NCI-H2227 treated with DMSO at 0.1 percent for 48 hours (cell line): ENCODE measurements at regions not wholly inside any gene's neighbourhood (a gene's known extent, or its start where the extent isn't known, plus 50 kb on each side); places are given as distances from the start of the nearest gene placed in this dataset.
"Not testable (repeated sequence)": the region's sequence is repeated elsewhere in the genome, so short reads cannot be mapped to it uniquely, and the experiment has no call there.

Experiments used
- DNase-seq: peaks from one replicate; lab custom pipeline; 2025; lab: John Stamatoyannopoulos, UW

DNA sequence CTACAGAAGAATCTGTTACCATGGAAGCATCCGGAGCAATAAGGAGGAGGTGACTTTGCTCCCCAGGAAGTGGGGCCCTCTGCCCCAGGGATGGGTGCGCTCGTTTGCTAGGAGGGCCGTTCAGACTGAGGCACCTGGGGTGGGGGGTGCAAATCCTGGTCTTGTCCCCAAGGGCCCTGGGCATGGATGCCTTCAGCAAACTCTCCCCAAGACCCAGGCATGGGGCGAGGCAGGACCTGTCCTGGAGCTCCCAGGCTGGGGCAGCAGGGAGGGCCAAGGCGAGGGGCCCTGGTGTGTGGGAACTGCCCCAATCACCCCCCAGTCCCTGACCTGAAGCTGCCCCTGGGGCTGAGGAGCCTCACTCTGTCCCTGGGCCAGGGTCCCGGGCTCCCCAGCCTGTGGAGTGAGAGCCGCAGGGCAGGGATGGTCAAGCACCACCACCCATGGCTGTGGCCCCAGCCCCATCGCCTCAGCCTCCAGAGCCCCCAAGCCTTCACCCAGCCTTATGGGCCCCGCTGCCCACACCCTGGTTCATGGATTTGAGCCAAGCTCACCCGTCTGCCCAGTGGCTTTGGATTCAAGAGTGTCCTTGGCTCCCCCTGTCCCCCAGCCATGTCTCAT lies 240.6 kb upstream of the SGCG start:
- DNase-seq: no peak

DNA sequence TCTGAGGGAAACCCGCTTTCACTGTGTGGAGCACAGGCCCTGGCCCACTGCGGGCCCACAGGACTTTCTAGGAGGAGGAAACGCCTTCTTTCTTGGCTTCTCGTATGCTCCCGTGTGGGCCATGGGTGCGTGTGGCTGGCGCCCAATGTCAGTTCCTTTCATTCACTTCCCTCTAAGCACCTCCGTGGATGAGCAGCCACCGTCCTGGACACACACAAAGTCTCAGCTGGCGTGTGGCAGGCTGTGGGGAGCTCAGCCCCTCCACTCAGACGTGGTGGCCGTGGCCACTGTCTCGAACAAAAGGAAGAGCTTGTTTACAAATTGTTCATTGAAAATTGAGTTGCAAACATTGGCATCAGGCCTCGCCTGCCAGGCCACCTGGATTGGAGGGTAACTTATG lies 240.0 kb upstream of the SGCG start:
- DNase-seq: no peak

DNA sequence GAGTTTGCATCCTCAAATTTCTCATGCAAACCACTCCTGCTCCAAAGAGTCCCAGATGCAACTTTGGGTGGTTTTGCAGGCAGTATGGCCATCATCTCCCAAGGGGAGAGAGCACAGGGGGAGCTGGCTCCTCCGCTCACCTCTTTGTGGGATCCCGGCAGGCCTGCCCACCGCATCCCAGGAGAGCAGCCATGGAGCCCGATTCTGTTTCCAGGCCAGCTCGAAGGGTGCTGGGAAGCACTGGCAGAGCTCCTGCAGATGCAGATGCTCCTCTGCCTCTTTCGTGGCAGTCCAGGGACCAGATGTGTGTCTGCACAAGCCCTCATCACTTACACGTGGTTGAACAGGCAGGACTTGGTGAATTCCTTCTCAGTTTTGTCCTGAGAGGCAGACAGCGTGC lies 239.3 kb upstream of the SGCG start:
- DNase-seq: not testable (repeated sequence)

DNA sequence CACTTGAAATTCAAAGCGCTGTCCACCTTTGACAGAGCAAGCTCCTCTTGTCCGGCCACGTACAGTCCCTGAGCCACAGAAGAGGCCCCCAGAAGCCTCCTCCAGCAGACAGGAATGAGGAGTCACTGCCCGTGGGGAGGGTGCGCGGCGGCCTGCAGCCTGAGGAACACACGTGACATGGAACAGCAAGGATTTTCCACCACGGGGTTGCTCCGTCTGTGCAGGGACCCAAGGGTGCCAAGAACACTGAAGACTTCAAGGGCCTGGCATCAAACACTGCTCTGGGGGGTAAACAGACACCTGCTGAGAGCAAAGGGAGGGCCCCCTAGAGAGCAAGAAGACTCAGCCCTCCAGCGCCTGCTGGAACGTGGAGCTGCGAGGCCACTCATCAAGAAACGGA lies 237.9 kb upstream of the SGCG start:
- DNase-seq: not testable (repeated sequence)

DNA sequence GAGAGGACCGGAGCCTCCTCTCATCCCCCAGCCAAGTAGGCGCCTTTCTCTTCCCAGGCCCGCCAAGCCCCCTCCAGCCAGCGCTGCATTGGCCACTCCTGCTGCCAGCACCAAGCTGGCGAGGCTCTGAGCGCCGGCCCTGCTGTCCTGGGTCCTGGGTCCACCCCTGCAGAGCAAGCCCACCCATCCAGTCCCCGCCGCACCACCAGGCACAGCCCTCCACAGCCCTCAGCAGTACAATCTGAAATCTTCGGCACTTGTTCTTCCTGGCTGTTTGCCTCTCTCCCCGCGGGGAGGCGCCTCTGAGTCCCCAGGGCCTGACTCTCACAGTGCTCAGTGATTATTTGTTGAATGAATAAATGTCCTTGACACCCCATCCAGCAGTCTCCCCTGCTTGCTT lies 236.4 kb upstream of the SGCG start:
- no peak for DNase-seq

DNA sequence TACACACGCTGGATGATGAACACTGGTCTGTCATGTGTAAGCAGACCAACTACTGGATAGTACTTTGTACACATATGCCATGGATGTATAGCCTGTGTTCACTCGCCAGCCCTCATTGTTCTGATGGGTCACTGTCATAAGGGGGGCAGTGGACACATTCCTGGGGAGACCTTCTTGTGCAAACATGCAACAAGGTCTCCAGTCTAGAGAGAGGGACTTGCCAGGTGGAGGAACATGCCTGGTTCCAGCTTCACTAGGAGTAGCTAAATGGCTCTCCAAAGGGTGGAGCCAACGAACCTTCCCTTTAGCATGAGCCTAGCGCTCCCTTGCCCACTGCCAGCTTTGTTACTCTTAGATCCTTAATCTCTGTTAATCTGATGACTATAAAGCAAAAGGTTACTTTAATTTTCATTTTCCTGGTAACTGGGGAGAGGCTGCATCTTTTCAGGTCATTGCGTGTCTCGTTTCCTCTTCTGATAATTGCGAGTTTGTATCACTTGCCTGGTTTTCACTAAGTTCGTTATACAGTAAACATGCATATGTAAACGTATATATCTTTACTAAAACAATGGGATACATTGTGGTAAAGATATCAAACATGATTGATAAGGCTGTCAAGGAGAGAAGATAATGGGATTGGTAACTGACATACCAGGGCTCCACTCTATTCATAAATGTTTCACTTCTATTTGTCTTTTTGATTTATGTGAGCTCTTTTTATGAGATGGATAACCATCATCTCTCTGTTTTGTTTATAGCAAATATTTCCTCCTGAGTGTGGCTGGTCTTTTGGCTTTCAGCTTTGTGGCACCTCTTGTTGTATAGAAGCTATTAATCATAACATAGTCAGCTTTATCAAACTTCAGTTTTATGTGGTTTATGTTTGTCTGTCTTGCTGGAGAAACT lies 235.2 kb upstream of the SGCG start:
- DNase-seq: no peak

DNA sequence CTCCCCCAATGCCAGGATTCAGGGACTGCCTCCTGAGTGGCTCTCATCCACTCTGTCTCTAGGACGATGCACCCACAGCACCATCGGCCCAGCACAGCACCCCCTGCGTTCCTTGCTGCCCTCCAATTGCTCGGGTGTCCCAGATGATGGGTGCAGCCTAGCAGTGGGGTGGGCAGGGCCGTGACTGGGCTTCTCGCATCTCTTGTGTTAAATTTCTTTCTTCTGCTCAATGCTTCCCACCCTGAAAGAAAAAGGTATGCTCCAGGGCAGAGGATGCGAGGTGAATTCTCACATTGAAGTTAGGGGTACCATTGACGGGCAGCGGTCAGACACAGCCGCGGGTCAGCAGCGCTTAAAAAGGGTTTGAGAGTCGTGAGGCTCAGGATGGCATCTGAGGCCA lies 232.4 kb upstream of the SGCG start:
- no peak for DNase-seq

DNA sequence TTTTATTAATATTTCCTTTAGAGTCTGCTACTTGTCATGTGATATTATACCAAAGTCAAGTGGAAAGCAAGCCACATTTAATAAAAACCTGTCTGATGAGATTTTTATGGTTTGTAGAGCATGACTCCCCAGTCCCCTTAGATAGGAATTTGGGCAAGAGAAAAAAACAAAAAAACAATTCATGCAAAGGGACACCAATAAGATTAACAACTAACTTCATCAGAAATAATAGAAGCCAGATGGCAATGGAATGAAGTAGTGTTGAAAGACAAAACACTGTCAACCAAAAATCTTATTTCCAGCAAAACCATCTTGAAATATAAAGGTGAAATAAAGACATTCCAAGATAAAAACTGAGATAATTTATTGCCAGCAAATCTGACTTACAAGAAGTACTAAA lies 228.8 kb upstream of the SGCG start:
- not testable (repeated sequence) for DNase-seq

DNA sequence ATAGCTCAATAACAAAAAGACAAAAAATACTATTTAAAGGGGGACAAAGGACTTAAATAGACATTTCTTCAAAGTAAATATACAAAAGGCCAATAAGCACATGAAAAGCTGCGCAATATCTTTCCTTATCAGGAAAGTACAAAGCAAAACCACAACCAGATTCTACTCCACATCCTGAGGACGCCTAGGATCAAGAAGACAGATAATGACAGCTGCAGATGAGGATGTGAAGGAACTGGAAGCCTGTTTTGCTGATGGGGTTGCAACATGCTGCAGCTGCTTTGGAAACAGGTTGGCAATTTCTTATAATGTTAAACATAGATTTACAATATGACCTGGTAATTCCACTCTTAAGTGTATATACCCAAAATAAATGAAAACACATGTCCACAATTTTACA lies 225.6 kb upstream of the SGCG start:
- DNase-seq: not testable (repeated sequence)

DNA sequence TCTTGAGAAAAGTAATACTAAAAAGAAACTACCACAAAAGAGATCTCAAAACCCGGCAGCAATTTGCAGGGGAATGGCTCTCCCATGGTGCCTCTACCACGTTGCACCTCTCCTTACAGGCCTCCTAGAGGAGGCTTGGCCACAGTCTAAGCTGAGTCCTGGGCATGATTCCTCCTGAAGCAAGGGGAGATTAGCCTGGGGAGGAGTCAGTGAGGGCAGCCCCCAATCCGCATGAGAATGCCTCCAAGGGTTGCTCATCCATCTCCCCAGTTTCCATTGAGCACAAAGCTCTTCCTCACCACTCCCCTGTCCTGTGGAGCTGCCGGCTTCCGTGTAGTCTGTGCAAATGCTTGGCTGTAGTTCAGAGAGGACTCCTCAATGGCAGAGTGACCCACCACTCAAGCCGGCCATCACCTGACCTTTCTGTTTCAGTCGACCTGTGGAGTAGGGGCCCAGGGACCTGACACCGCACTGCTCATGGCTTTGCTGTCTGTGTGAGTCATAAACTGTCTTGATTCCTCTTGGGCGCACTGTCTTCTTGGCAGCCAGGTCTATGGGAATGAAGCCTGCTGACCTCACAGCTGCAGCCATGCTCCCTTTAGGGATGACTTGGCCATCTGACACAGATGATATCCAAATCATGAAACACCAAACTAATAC lies 224.2 kb upstream of the SGCG start:
- not testable (repeated sequence) for DNase-seq

DNA sequence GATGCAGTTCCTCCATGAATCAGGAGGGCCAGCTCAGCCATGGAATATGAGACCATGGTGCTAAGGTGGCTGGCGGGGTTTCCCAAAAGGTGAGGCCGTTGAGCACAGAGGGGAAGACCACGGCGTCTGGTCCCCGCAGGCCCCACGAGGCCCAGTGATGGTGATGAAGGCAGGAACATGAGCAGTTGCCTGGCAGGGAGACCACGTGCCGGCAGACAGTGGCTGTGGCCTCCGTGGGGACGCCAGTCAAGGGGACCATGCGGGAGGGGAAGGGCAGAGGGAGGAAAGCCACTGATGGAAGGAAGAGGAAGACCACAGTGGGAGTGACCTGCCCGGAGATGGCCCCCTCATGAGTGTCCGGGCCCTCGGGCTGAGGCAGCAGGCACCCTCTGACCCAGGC lies 220.9 kb upstream of the SGCG start:
- not testable (repeated sequence) for DNase-seq

DNA sequence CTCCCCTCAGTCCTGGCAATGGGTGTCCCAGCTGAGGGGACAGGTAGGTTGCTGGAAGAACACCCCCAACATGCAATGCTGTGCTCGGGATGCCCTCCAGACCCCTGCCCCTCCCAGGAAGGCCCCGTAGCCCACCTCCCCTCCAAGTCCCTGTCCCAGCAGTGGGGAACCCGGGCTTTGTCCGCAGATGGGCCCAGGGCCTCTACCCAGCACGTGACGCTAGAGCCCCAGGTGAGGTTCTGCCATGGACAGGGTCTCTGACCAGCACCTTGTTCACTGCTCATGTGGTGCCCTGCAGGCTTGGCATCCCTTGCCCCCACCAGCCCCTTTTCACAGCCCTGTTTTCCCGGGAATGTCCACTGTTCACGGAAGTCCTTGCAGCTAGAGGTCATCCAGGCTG lies 220.0 kb upstream of the SGCG start:
- DNase-seq: no peak

DNA sequence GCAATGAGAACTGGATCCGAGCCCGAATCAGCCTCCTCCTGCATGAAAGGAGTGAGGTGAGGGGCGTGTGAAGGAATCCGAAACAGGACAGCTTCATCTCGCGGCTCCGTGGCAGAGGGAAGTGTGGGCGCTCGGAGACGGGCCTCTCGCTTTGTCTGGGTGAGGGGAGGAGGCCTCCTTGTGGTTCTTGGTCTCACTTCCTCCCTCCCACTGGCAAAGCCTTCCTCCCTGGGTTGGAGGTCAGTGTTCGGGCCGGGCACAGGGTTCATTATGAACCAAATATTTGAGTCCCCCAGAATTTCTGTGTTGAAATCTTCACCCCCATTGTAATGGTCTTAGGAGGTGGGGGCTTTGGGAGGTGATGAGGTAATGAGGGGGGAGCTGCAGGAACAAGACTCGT lies 219.4 kb upstream of the SGCG start:
- not testable (repeated sequence) for DNase-seq

DNA sequence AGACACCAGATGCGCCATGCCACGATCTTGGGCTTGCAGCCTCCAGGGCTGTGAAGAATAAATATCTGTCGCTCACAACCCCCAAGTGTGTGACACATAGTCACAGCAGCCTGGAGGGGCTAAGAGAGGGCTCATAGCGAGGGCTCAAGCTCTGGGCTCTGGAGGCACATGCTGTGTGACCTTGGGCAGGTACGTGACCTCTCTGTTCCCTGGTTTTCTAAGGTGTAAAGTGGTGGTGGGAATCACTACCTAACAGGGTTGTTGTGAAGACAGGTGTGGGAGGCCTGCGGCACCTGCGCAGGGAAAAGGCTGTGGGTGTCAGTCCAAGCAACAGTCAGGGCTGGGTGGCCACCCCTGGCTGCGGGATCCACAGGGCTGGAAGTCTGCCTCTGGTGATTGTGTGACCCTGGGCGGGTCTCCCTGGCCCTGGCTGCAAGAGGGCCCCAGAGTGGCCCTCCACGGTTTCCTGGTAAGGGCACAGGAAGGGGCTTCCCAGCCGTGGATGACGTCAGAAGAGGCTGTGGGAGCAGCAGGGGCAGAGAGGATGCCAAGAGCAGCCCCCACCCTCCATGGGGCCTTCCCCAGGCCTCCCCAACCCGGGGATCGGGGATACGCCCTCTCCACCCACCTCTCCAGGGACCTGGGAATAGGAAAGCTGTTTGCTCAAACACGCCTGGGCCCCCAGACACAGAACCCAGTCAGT lies 218.8 kb upstream of the SGCG start:
- no peak for DNase-seq

DNA sequence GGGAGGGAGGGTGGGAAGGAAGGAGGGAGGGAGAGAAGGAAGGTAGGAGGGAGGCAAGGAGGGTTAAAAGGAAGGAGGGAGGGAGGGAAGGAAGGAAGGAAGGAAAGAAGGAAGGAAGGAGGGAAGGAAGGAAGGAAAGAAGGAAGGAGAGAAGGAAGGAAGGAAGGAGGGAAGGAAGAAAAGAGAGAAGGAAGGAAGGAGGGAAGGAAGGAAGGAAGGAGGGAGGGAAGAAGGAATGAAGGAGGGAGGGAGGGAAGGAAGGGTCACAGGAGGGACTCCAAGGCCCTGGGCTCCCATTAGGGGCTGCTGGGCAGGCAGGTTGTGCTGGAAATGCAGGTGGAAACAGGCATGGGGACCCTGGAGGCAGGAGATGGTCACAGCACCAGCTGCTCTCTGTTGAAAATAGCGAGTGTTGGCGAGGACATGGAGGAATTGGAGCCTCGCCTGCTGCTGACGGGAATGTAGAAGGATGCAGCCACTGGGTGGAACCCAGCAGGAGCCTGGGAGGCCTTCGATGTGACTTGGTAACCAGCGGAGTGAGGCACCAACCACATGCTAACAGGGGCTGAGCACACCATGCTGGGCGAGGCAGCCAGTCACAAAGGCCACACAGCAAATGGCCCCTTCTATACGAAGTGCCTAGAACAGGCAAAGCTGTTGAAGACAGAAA lies 217.3 kb upstream of the SGCG start:
- DNase-seq: not testable (repeated sequence)

DNA sequence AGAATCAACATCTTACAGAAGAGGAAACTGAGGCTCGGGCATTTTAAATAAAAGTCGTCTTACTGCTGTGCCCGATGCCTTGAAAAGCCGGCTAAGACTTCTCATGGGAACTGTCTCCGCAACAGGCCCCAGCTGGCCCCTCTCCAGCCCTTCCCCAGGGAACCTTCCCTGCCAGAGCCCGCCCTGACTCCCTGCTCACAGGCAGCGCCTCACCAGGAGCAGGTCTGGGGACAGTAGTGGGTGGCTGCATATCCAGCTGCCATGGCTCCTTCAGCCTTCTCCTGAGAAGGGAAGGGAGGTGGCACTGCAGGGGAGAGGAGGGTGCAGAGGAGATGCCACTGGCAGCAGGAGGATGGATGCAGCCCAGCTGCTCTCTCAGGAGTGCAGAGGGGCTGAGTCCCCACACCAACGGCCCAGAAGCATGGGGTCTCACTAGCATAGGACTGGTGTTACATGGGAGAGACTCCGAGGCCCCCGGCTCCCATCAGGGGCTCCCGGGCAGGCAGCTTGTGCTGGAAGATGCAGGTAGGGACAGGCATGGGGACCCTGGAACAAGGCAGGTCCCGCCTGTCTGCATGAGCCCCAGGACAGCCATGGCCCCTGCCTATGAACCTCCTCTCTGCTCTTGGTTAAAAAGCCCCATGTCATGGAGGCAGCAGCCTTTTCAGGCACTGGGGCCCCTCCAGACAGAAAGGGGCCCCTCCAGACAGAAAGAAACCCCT lies 216.4 kb upstream of the SGCG start:
- DNase-seq: no peak

DNA sequence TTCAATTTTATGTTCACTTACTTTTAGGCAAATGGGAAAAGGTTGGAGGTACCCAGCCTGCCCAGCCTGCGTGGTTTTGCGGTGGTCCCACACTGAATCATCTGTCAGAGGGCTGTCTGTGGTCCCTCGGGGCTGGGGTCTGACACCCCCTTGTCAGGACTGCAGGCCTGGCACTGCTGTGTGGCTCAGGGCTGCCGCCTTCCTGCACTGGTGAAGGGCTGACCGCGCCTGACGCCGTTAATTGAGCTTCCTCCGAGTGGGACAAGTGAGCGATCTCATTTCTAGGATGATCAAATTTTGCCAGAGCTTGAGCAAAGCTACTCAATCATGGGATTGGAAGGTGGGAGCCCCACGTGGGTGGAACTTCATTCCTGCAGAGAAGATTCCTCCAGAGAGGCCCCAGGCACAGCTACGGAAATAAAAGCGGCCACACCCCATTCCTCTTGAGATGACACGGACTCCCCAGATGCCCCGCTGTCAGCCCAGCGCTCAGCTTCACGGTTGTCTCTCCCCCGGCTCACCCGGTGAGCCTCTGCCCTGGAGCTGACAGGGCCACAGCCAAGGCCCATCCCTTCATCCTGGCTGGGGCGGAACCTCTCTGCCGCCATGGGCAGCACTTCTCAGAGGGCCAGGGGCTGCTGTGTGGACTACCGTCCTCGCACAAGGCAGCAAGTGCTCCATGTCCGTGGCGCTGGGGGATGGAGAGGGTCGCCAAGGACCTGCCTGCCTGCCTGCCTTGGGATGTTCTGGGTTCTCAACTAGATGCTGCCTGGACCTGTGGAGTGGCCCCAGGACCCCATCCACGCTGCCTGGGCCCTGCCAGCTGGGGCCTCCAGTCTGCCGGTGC lies 215.5 kb upstream of the SGCG start:
- DNase-seq: not testable (repeated sequence)

DNA sequence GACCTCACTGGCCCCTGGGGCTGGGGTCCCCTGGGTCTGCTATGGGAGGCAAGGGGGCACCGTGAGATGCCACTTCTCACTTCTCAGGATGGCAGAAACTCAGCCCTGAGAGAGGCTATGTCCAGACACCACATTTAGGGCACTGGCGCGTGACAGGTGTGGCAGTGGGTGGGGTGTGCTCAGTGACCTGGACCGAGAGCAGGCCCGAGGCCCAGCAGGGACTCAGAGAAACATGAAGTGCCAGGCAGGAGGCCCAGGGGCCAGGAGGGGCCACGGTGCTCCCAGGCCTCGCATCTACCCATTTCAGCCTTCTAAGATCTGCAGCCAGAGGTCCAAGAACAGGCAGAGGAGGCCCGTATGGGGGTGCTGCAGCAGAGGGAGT lies 214.9 kb upstream of the SGCG start:
- not testable (repeated sequence) for DNase-seq

DNA sequence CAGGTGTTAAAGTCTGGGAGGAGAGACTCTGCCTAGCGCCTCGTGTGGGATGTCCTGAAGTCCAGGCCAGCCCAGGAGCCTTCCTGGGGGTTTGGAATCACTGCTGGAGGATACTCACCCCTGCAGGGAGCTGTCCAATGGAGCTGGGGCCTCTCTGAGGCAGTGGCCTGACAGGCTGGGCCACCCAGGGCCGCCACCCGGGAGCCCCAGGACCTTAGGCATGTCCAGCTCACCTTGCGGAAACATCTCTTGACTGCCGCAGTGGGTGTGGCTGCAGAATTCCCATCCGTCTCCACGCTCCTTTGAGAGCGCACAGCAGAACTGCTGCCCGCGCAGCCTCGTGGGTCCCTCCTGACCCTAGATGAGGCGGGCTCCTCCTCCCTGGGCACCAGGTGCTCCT lies 214.0 kb upstream of the SGCG start:
- not testable (repeated sequence) for DNase-seq

DNA sequence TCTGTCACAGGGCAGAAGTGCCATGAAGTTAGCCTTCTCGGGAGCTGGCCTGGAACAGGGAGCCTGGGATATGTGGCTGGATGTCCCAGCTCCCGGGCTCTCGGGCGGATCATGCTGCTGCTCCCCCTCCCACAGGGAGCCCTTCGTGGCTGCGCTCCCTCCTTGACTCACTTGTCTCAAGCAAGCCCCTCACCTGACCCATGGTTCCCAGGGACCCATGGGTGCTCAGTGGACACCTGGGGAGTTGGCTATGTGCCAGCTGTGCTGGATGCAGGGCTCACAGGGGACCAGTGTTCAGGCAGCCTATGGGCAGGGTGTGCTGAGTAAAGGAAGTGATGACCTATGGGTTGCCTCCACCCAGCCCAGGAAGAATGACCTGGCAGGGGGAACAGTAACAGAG lies 213.1 kb upstream of the SGCG start:
- no peak for DNase-seq
